ENCODE measurements at regions not wholly inside any gene's neighbourhood (a gene's known extent, or its start where the extent isn't known, plus 50 kb on each side); places are given as distances from the start of the nearest gene placed in this dataset.

DNA sequence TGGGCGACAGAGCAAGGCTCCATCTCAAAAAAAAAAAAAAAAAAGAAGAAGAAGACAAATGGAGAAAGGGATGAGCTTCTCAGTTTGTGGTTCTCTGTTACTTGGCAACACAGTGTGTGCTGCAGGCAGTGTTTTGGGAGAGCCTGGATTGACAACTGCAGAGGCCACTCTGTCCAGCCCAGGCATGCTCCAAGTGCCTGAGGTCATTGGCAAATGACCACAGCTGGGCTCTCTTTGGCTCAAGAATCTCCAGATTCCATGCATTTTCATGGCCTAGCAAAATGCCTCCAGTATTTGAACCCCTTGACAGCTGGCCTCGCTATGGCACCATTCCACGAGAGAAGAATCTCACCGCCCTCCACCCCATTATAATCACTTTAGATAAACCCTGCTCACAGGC is 126.2 kb downstream of the ANKRD60 start:
- TF ChIP-seq, protein P1, sequence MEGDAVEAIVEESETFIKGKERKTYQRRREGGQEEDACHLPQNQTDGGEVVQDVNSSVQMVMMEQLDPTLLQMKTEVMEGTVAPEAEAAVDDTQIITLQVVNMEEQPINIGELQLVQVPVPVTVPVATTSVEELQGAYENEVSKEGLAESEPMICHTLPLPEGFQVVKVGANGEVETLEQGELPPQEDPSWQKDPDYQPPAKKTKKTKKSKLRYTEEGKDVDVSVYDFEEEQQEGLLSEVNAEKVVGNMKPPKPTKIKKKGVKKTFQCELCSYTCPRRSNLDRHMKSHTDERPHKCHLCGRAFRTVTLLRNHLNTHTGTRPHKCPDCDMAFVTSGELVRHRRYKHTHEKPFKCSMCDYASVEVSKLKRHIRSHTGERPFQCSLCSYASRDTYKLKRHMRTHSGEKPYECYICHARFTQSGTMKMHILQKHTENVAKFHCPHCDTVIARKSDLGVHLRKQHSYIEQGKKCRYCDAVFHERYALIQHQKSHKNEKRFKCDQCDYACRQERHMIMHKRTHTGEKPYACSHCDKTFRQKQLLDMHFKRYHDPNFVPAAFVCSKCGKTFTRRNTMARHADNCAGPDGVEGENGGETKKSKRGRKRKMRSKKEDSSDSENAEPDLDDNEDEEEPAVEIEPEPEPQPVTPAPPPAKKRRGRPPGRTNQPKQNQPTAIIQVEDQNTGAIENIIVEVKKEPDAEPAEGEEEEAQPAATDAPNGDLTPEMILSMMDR (IDR thresholded peaks at IDR 0.05) = no peak
- TF ChIP-seq EP300 (IDR thresholded peaks at IDR 0.05) = no peak

All from tibial nerve (tissue), 4 donors.